ENCODE measurements at regions not wholly inside any gene's neighbourhood (a gene's known extent, or its start where the extent isn't known, plus 50 kb on each side); places are given as distances from the start of the nearest gene placed in this dataset.

DNA sequence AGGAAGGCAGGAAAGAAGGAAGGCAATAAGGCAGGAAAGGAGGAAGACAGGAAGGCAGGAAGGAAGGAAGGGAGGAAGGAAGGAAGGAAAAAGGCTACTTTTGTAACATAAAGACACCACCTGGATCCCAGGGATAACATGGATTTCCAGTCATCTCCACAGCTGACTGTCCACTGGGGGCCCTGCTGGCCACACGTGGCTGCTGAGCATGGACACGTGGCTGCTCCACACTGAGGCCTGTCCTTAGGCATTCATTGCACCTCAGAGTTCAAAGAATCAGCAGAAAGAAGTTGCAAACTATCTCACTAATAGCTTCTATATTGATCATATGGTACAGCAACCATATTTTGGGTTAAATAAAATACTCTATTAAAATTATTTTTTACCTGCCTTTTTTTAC is 130.2 kb upstream of the SALL3 start:
- Histone ChIP-seq H3K4me2 (replicated peaks; ENCODE audit: extremely low read depth, low read length, poor library complexity, severe bottlenecking) (no peak overlapping the region), H3K4me3 (replicated peaks in 1 of 3; ENCODE audit: low read depth in 2 of 3, low read length in 3 of 3) (no peak overlapping the region), H3K4me1 (ENCODE audit: control insufficient read depth in 1 of 2, insufficient read depth in 2 of 2, low read length in 2 of 2) (no peaks in the 10 kb centered on the region), H3K9me3 (replicated peaks in 1 of 2; ENCODE audit: control insufficient read depth in 1 of 2, insufficient read depth in 1 of 2, low read length in 2 of 2) (peaks cover 37% of the 10 kb centered on the region in 2 donors), H3K9ac (ENCODE audit: insufficient read depth, low read length, poor library complexity, severe bottlenecking) (no peak overlapping the region), H3K36me3 (replicated peaks in 1 of 2; ENCODE audit: control insufficient read depth in 1 of 2, insufficient read depth in 2 of 2, low read length in 2 of 2) (no peaks in the 10 kb centered on the region), H3K27me3 (ENCODE audit: control insufficient read depth in 2 of 2, insufficient read depth in 2 of 2, low read length in 2 of 2) (no peaks in the 10 kb centered on the region), H4K20me1 (ENCODE audit: insufficient read depth, low read length) (no peaks in the 10 kb centered on the region), H3K79me2 (ENCODE audit: insufficient read depth, low read length) (no peaks in the 10 kb centered on the region), H3K27ac (ENCODE audit: low read depth in 1 of 2, low read length in 2 of 2) (no peak overlapping the region), H2AFZ (ENCODE audit: insufficient read depth, low read depth, low read length, poor library complexity, severe bottlenecking) (no peak overlapping the region)
- H3K4me1 Mint-ChIP-seq = no peaks in the 10 kb centered on the region
- H3K27ac Mint-ChIP-seq = no peak overlapping the region
- peaks cover 0 to 2% (median 0%) of the 10 kb centered on the region in 3 donors for H3K27me3 Mint-ChIP-seq (ENCODE audit: low read depth in 3 of 3)
- intact Hi-C loops (cut with micrococcal nuclease) = no loop called here
- H3K9me3 Mint-ChIP-seq = peaks cover 21 to 54% (median 26%) of the 10 kb centered on the region in 7 donors
- WGBS (ENCODE audit: insufficient coverage) = no CpG with 5 or more reads among the region's 2 CpGs
- no peak overlapping the region for H3K4me3 Mint-ChIP-seq
- H3K36me3 Mint-ChIP-seq = no peaks in the 10 kb centered on the region
- no peak for DNase-seq
- TF ChIP-seq, protein P1, sequence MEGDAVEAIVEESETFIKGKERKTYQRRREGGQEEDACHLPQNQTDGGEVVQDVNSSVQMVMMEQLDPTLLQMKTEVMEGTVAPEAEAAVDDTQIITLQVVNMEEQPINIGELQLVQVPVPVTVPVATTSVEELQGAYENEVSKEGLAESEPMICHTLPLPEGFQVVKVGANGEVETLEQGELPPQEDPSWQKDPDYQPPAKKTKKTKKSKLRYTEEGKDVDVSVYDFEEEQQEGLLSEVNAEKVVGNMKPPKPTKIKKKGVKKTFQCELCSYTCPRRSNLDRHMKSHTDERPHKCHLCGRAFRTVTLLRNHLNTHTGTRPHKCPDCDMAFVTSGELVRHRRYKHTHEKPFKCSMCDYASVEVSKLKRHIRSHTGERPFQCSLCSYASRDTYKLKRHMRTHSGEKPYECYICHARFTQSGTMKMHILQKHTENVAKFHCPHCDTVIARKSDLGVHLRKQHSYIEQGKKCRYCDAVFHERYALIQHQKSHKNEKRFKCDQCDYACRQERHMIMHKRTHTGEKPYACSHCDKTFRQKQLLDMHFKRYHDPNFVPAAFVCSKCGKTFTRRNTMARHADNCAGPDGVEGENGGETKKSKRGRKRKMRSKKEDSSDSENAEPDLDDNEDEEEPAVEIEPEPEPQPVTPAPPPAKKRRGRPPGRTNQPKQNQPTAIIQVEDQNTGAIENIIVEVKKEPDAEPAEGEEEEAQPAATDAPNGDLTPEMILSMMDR (IDR thresholded peaks at IDR 0.05) = no peak

- Histone ChIP-seq H2AFZ (ENCODE audit: insufficient read depth, low read depth, low read length, poor library complexity, severe bottlenecking) (no peak overlapping the region), H3K4me2 (replicated peaks; ENCODE audit: extremely low read depth, low read length, poor library complexity, severe bottlenecking) (no peak overlapping the region), H3K9ac (ENCODE audit: insufficient read depth, low read length, poor library complexity, severe bottlenecking) (no peak overlapping the region), H3K27me3 (ENCODE audit: control insufficient read depth in 2 of 2, insufficient read depth in 2 of 2, low read length in 2 of 2) (no peaks in the 10 kb centered on the region), H3K79me2 (ENCODE audit: insufficient read depth, low read length) (no peaks in the 10 kb centered on the region), H3K9me3 (replicated peaks in 1 of 2; ENCODE audit: control insufficient read depth in 1 of 2, insufficient read depth in 1 of 2, low read length in 2 of 2) (peaks cover 35 to 41% of the 10 kb centered on the region in 2 donors), H3K27ac (ENCODE audit: low read depth in 1 of 2, low read length in 2 of 2) (no peak overlapping the region), H4K20me1 (ENCODE audit: insufficient read depth, low read length) (no peaks in the 10 kb centered on the region), H3K36me3 (replicated peaks in 1 of 2; ENCODE audit: control insufficient read depth in 1 of 2, insufficient read depth in 2 of 2, low read length in 2 of 2) (no peaks in the 10 kb centered on the region), H3K4me1 (ENCODE audit: control insufficient read depth in 1 of 2, insufficient read depth in 2 of 2, low read length in 2 of 2) (no peaks in the 10 kb centered on the region), H3K4me3 (replicated peaks in 1 of 3; ENCODE audit: low read depth in 2 of 3, low read length in 3 of 3) (no peak overlapping the region)
- TF ChIP-seq, protein P1 (IDR thresholded peaks at IDR 0.05) = no peak
- Mint-ChIP-seq H3K9me3 (peaks cover 19 to 62% (median 34%) of the 10 kb centered on the region in 7 donors), H3K36me3 (no peaks in the 10 kb centered on the region), H3K27ac (no peak overlapping the region), H3K4me3 (no peak overlapping the region), H3K27me3 (ENCODE audit: low read depth in 3 of 3) (peaks cover 0 to 5% (median 2%) of the 10 kb centered on the region in 3 donors), H3K4me1 (no peaks in the 10 kb centered on the region)
- 70% methylated on average over 3 of the region's 3 CpGs for WGBS (ENCODE audit: insufficient coverage)
- intact Hi-C loops (cut with micrococcal nuclease) = no loop called here
- no peak for DNase-seq
These were observed 126.3 kb upstream of the SALL3 start for GRCh38 chr18:78853341-78853740.
